ENCODE measurements at regions not wholly inside any gene's neighbourhood (a gene's known extent, or its start where the extent isn't known, plus 50 kb on each side); places are given as distances from the start of the nearest gene placed in this dataset.

DNA sequence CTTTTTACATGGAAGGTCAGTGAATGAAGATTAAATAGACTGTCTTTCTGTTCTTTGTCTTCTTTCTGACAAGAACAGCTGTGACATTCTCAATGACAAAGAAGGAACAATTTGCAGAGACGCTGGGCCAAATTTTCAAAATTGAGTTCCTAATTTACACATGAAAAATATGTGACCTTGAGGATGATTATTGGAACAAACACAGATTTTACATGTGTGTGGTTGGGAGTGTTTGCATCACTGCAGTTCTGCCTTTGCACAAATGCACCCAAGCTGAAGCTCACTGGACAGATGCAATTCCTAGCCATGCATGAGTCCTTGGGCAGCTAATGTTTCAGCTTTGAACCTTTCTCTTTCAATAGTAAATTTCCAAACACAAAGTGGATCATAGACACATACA lies 350.8 kb downstream of the QKI start:
- intact Hi-C loops (cut with DNase I) = no loop called here
- H3K27ac ChIP-seq = peak overlapping the region in 1 of 2 donors; percentile 51
- H3K4me1 ChIP-seq = no peaks in the 10 kb centered on the region
- DNase-seq = no peak
- H3K9me3 ChIP-seq = no peaks in the 10 kb centered on the region
- TF ChIP-seq, protein P1, sequence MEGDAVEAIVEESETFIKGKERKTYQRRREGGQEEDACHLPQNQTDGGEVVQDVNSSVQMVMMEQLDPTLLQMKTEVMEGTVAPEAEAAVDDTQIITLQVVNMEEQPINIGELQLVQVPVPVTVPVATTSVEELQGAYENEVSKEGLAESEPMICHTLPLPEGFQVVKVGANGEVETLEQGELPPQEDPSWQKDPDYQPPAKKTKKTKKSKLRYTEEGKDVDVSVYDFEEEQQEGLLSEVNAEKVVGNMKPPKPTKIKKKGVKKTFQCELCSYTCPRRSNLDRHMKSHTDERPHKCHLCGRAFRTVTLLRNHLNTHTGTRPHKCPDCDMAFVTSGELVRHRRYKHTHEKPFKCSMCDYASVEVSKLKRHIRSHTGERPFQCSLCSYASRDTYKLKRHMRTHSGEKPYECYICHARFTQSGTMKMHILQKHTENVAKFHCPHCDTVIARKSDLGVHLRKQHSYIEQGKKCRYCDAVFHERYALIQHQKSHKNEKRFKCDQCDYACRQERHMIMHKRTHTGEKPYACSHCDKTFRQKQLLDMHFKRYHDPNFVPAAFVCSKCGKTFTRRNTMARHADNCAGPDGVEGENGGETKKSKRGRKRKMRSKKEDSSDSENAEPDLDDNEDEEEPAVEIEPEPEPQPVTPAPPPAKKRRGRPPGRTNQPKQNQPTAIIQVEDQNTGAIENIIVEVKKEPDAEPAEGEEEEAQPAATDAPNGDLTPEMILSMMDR (IDR thresholded peaks at IDR 0.05) = no peak
- no peak overlapping the region for H3K4me3 ChIP-seq
- ATAC-seq = no peak
- H3K36me3 ChIP-seq = no peaks in the 10 kb centered on the region
- no peaks in the 10 kb centered on the region for H3K27me3 ChIP-seq

- no peak overlapping the region for H3K4me3 ChIP-seq
- TF ChIP-seq, protein P1 (IDR thresholded peaks at IDR 0.05) = no peak
- H3K4me1 ChIP-seq = no peaks in the 10 kb centered on the region
- no peak for ATAC-seq
- H3K9me3 ChIP-seq = no peaks in the 10 kb centered on the region
- H3K27me3 ChIP-seq = no peaks in the 10 kb centered on the region
- H3K27ac ChIP-seq = peak overlapping the region in 1 of 2 donors; percentile 51
- intact Hi-C loops (cut with DNase I) = no loop called here
- no peaks in the 10 kb centered on the region for H3K36me3 ChIP-seq
- DNase-seq = no peak
Observed at GRCh38 chr6:163764565-163764964, 350.0 kb downstream of the QKI start.

DNA sequence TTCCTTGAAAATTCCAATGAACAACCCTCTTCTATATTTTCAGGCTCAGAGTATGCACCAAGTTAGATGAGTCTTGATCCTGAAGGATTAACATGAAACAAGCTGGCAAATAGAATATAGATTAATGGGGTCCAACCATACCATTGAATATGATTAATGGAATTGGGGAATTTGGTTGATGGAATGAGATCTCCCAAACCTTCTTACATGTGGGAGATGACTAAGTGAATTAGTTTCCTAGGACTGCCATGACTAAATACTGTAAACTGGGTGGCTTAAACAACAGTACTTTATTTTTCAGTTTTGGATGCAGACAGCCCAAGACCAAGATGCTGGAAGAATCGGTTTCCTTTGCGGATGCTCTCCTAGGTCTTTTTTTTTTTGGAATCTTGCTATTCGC lies 347.0 kb downstream of the QKI start:
- intact Hi-C loops (cut with DNase I) = no loop called here
- ATAC-seq = no peak
- TF ChIP-seq, protein P1 (IDR thresholded peaks at IDR 0.05) = no peak

DNA sequence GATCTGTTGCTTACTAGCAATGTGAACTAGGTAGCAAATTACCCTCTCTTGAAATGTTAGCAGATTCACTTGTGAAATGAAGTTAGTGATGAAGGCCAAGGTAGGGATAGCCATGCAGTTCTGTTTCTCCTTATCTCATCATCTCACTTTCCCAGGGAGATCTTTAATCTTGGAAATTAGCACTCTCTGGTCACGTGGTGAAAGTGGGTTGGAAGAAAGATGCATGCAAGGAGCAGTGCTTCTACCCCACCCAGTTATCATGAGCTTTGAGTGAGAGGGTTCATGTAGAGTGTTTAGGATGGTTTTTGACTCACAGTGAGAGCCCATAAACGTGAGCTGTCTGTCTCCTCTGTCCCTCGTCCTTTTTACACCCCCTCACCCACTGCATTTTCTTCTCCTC lies 346.3 kb downstream of the QKI start:
- no peaks in the 10 kb centered on the region for H3K9me3 ChIP-seq
- intact Hi-C loops (cut with DNase I) = no loop called here
- no peak for DNase-seq
- no peak overlapping the region for H3K4me3 ChIP-seq
- H3K4me1 ChIP-seq = peaks cover 0 to 4% of the 10 kb centered on the region in 2 donors
- no peaks in the 10 kb centered on the region for H3K36me3 ChIP-seq
- ATAC-seq = no peak
- TF ChIP-seq, protein P1 (IDR thresholded peaks at IDR 0.05) = no peak
- no peaks in the 10 kb centered on the region for H3K27me3 ChIP-seq
- no peak overlapping the region for H3K27ac ChIP-seq

More for the DNA sequence above, 347.0 kb downstream of the QKI start:
- no peak overlapping the region for H3K4me3 ChIP-seq
- H3K4me1 ChIP-seq = peaks cover 0 to 4% of the 10 kb centered on the region in 2 donors
- no peak for DNase-seq
- H3K9me3 ChIP-seq = no peaks in the 10 kb centered on the region
- no peaks in the 10 kb centered on the region for H3K36me3 ChIP-seq
- H3K27ac ChIP-seq = no peak overlapping the region
- no peaks in the 10 kb centered on the region for H3K27me3 ChIP-seq

- Histone ChIP-seq H3K36me3 (no peaks in the 10 kb centered on the region), H3K4me1 (peaks cover 0 to 8% of the 10 kb centered on the region in 2 donors), H3K27me3 (no peaks in the 10 kb centered on the region), H3K4me3 (no peak overlapping the region), H3K27ac (no peak overlapping the region), H3K9me3 (no peaks in the 10 kb centered on the region)
- intact Hi-C loops (cut with DNase I) = no loop called here
- DNase-seq (no peak), ATAC-seq (no peak)
- TF ChIP-seq, protein P1 (IDR thresholded peaks at IDR 0.05) = no peak
Observed at GRCh38 chr6:163759542-163759941, 345.0 kb downstream of the QKI start.
